Osteocyte (in vitro differentiated cells): ENCODE measurements at regions not wholly inside any gene's neighbourhood (a gene's known extent, or its start where the extent isn't known, plus 50 kb on each side); places are given as distances from the start of the nearest gene placed in this dataset.

ENCODE experiments used
- DNase-seq: peaks from one replicate; pipeline ENCODE4 v3.0.0; 2021; ENCODE audit warnings: mixed read lengths; ENCODE audit not compliant: unreplicated experiment; ENCODE audit errors: extremely low spot score
- H3K27ac Mint-ChIP-seq: one replicate; pipeline ENCODE4 v1.8.0; 2021; ENCODE audit warnings: mild to moderate bottlenecking, mixed read lengths; ENCODE audit not compliant: unreplicated experiment
- H3K27me3 Mint-ChIP-seq: one replicate; pipeline ENCODE4 v1.8.0; 2021; ENCODE audit warnings: mixed read lengths; ENCODE audit not compliant: unreplicated experiment
- H3K36me3 Mint-ChIP-seq: one replicate; pipeline ENCODE4 v1.8.0; 2021; ENCODE audit warnings: mixed read lengths; ENCODE audit not compliant: unreplicated experiment
- H3K4me1 Mint-ChIP-seq: one replicate; pipeline ENCODE4 v1.8.0; 2021; ENCODE audit warnings: mixed read lengths; ENCODE audit not compliant: unreplicated experiment
- H3K4me3 Mint-ChIP-seq: one replicate; pipeline ENCODE4 v1.8.0; 2021; ENCODE audit warnings: mild to moderate bottlenecking, moderate library complexity, mixed read lengths; ENCODE audit not compliant: unreplicated experiment
- H3K9me3 Mint-ChIP-seq: one replicate; pipeline ENCODE4 v1.8.0; 2021; ENCODE audit warnings: mixed read lengths; ENCODE audit not compliant: unreplicated experiment
- CTCF ChIP-seq: fragments of 200-600 bp; sonication (generic); IDR thresholded peaks from 2 replicates; pipeline ENCODE4 v1.5.0; 2021; ENCODE audit warnings: antibody characterized with exemption, mild to moderate bottlenecking, moderate library complexity

GRCh38 chr20:57811374-57812020, 101.7 kb upstream of the PMEPA1 start:
- H3K36me3 Mint-ChIP-seq: no peaks in the 10 kb centered on the region
- H3K4me3 Mint-ChIP-seq: no peak overlapping the region
- no peak for DNase-seq
- peaks cover 29% of the 10 kb centered on the region for H3K27me3 Mint-ChIP-seq
- TF ChIP-seq CTCF: no peak
- peaks cover 21% of the 10 kb centered on the region for H3K4me1 Mint-ChIP-seq
- H3K27ac Mint-ChIP-seq: no peak overlapping the region
- H3K9me3 Mint-ChIP-seq: no peaks in the 10 kb centered on the region

- Mint-ChIP-seq H3K9me3 (no peaks in the 10 kb centered on the region), H3K4me1 (peaks cover 21% of the 10 kb centered on the region), H3K4me3 (no peak overlapping the region), H3K36me3 (no peaks in the 10 kb centered on the region), H3K27ac (no peak overlapping the region), H3K27me3 (peaks cover 31% of the 10 kb centered on the region)
- no peak for TF ChIP-seq CTCF
- DNase-seq: no peak
Observed at GRCh38 chr20:57810511-57811373, 100.9 kb upstream of the PMEPA1 start.

- no peak overlapping the region for H3K4me3 Mint-ChIP-seq
- no peaks in the 10 kb centered on the region for H3K36me3 Mint-ChIP-seq
- TF ChIP-seq CTCF: no peak
- H3K27ac Mint-ChIP-seq: no peak overlapping the region
- no peak for DNase-seq
- no peaks in the 10 kb centered on the region for H3K9me3 Mint-ChIP-seq
- peaks cover 21% of the 10 kb centered on the region for H3K4me1 Mint-ChIP-seq
- peaks cover 35% of the 10 kb centered on the region for H3K27me3 Mint-ChIP-seq
Observed at GRCh38 chr20:57809661-57810172, 99.9 kb upstream of the PMEPA1 start.

GRCh38 chr20:57809149-57809548, 99.3 kb upstream of the PMEPA1 start:
- Mint-ChIP-seq H3K36me3 (no peaks in the 10 kb centered on the region), H3K4me3 (no peak overlapping the region), H3K27me3 (peaks cover 32% of the 10 kb centered on the region), H3K4me1 (peaks cover 21% of the 10 kb centered on the region), H3K9me3 (no peaks in the 10 kb centered on the region), H3K27ac (no peak overlapping the region)
- no peak for DNase-seq
- TF ChIP-seq CTCF: no peak
